ENCODE measurements at regions not wholly inside any gene's neighbourhood (a gene's known extent, or its start where the extent isn't known, plus 50 kb on each side); places are given as distances from the start of the nearest gene placed in this dataset.

DNA sequence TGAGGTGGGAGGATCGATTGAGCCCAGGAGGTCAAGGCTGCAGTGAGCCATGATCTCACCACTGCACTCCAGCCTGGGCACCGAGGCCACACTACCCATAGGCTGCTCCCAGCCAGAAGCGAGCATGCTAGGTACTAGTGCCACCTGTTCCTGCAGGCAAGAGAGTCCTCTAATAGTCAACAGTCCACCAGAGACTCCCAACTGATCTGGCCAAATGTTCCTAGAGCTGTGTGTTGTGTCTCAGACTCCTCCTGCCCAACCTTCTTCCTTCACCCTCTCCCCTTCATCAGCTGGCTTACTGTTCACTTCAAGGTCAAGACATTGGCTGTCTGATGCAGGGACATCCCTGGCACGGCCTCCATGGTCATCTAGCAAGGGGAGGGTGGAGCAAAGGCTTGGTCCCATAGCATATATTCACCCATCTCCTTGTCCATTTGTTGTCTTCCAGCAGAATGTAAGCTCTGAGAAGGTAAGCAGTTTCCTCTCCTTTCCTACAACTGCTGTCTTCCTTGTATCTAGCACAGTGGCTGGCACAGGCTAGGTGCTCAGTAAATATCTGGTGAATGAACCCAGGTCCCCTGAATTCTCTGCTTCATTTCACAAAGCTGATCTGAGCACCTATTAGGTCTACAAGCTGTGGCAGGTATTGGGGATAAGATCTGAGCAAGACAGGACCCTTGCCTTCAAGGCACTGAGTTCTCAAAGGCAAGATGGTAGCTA lies 126.2 kb upstream of the SERPIND1 start:
- TF ChIP-seq, protein P1, sequence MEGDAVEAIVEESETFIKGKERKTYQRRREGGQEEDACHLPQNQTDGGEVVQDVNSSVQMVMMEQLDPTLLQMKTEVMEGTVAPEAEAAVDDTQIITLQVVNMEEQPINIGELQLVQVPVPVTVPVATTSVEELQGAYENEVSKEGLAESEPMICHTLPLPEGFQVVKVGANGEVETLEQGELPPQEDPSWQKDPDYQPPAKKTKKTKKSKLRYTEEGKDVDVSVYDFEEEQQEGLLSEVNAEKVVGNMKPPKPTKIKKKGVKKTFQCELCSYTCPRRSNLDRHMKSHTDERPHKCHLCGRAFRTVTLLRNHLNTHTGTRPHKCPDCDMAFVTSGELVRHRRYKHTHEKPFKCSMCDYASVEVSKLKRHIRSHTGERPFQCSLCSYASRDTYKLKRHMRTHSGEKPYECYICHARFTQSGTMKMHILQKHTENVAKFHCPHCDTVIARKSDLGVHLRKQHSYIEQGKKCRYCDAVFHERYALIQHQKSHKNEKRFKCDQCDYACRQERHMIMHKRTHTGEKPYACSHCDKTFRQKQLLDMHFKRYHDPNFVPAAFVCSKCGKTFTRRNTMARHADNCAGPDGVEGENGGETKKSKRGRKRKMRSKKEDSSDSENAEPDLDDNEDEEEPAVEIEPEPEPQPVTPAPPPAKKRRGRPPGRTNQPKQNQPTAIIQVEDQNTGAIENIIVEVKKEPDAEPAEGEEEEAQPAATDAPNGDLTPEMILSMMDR (IDR thresholded peaks at IDR 0.05) = no peak
- no peak for TF ChIP-seq POLR2A (IDR thresholded peaks at IDR 0.05)
